ENCODE measurements at regions not wholly inside any gene's neighbourhood (a gene's known extent, or its start where the extent isn't known, plus 50 kb on each side); places are given as distances from the start of the nearest gene placed in this dataset.

- TF ChIP-seq PPARA (CRISPR knock-in tag; IDR thresholded peaks at IDR 0.05; ENCODE audit: borderline replicate concordance) = no peak
- no peak for TF ChIP-seq ZFP30 (CRISPR knock-in tag; IDR thresholded peaks at IDR 0.05)
- no peak for TF ChIP-seq ZFP3 (CRISPR knock-in tag; IDR thresholded peaks at IDR 0.05)
- TF ChIP-seq, protein P1, sequence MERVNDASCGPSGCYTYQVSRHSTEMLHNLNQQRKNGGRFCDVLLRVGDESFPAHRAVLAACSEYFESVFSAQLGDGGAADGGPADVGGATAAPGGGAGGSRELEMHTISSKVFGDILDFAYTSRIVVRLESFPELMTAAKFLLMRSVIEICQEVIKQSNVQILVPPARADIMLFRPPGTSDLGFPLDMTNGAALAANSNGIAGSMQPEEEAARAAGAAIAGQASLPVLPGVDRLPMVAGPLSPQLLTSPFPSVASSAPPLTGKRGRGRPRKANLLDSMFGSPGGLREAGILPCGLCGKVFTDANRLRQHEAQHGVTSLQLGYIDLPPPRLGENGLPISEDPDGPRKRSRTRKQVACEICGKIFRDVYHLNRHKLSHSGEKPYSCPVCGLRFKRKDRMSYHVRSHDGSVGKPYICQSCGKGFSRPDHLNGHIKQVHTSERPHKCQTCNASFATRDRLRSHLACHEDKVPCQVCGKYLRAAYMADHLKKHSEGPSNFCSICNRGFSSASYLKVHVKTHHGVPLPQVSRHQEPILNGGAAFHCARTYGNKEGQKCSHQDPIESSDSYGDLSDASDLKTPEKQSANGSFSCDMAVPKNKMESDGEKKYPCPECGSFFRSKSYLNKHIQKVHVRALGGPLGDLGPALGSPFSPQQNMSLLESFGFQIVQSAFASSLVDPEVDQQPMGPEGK (CRISPR knock-in tag; IDR thresholded peaks at IDR 0.05; ENCODE audit: borderline replicate concordance) = no peak
- TF ChIP-seq ZC3H10 (CRISPR knock-in tag; IDR thresholded peaks at IDR 0.05) = no peak
- TF ChIP-seq, protein P2, sequence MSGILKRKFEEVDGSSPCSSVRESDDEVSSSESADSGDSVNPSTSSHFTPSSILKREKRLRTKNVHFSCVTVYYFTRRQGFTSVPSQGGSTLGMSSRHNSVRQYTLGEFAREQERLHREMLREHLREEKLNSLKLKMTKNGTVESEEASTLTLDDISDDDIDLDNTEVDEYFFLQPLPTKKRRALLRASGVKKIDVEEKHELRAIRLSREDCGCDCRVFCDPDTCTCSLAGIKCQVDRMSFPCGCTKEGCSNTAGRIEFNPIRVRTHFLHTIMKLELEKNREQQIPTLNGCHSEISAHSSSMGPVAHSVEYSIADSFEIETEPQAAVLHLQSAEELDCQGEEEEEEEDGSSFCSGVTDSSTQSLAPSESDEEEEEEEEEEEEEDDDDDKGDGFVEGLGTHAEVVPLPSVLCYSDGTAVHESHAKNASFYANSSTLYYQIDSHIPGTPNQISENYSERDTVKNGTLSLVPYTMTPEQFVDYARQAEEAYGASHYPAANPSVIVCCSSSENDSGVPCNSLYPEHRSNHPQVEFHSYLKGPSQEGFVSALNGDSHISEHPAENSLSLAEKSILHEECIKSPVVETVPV (CRISPR knock-in tag; IDR thresholded peaks at IDR 0.05) = no peak
These were observed 57.7 kb upstream of the MEF2C start for GRCh38 chr5:88940713-88941112.
